Keratinocyte (primary cell): ENCODE measurements at regions not wholly inside any gene's neighbourhood (a gene's known extent, or its start where the extent isn't known, plus 50 kb on each side); places are given as distances from the start of the nearest gene placed in this dataset.

Experiments
- CTCF ChIP-seq, 3 experiments: IDR thresholded peaks in 1 of 3; conservative IDR thresholded peaks in 1 of 3; optimal IDR thresholded peaks in 1 of 3; 2 replicates in 2 of 3; 3 replicates in 1 of 3; pipeline versions ENCODE3 to v1.5.1; 2011; ENCODE audit warnings: low read length in 3 of 3, mild to moderate bottlenecking in 3 of 3, moderate library complexity in 2 of 3, control low read depth in 1 of 3, inconsistent platforms in 1 of 3; ENCODE audit not compliant: insufficient read depth in 2 of 3; ENCODE audit errors: extremely low read depth in 1 of 3
- EZH2 ChIP-seq: IDR thresholded peaks from one replicate; pipeline ENCODE4 v1.6.1; 2012; ENCODE audit warnings: inconsistent platforms, mild to moderate bottlenecking, low read length, moderate library complexity

GRCh38 chr12:5272018-5272785, 159.7 kb upstream of the NTF3 start:
- TF ChIP-seq EZH2 (no peak), CTCF (optimal IDR thresholded peaks at IDR 0.05 in 1 of 3, IDR thresholded peaks at IDR 0.05 in 1 of 3, conservative IDR thresholded peaks at IDR 0.05 in 1 of 3; ENCODE audit: extremely low read depth in 1 of 3, insufficient read depth in 2 of 3, low read length in 3 of 3) (no peak)
